GM23338 (cell line): ENCODE measurements at regions not wholly inside any gene's neighbourhood (a gene's known extent, or its start where the extent isn't known, plus 50 kb on each side); places are given as distances from the start of the nearest gene placed in this dataset.

Experiments
- ATAC-seq: fragments of 200-7000 bp; cut with Tn5 transposase; 3 replicates; pipeline ENCODE4 v1.9.1; 2020
- DNase-seq: peaks from one replicate; pipeline ENCODE4 v3.0.0-alpha.2; 2015; ENCODE audit warnings: low spot score
- H2AFZ ChIP-seq: fragments of 200-600 bp; sonication (generic); 2 replicates; pipeline ENCODE4 v1.8.0; 2016; ENCODE audit warnings: antibody characterized with exemption, mild to moderate bottlenecking, moderate library complexity
- H3F3A ChIP-seq: fragments of 200-600 bp; sonication (generic); replicated peaks from 2 replicates; pipeline ENCODE4 v1.8.0; 2017; ENCODE audit warnings: antibody characterized with exemption, mixed run types, low read depth
- H3K27ac ChIP-seq: fragments of 200-600 bp; sonication (generic); 2 replicates; pipeline ENCODE4 v1.6.1; 2016; ENCODE audit warnings: low read depth
- H3K27me3 ChIP-seq: fragments of 200-600 bp; sonication (generic); 2 replicates; pipeline ENCODE4 v1.8.0; 2016; ENCODE audit warnings: mild to moderate bottlenecking, mixed run types, moderate library complexity; ENCODE audit not compliant: insufficient read depth
- H3K36me3 ChIP-seq: fragments of 200-600 bp; sonication (generic); 2 replicates; pipeline ENCODE4 v1.8.0; 2016; ENCODE audit warnings: mild to moderate bottlenecking; ENCODE audit not compliant: insufficient read depth
- H3K4me1 ChIP-seq: fragments of 200-600 bp; sonication (generic); 2 replicates; pipeline ENCODE4 v1.8.0; 2016; ENCODE audit warnings: mild to moderate bottlenecking, moderate library complexity; ENCODE audit not compliant: insufficient read depth
- H3K4me2 ChIP-seq: fragments of 200-600 bp; sonication (generic); 2 replicates; pipeline ENCODE4 v1.7.1; 2017; ENCODE audit warnings: mixed run types
- H3K4me3 ChIP-seq: fragments of 200-600 bp; sonication (generic); 2 replicates; pipeline ENCODE4 v1.6.1; 2016; ENCODE audit warnings: mixed run types
- H3K79me2 ChIP-seq: fragments of 200-600 bp; sonication (generic); replicated peaks from 2 replicates; pipeline ENCODE4 v1.8.0; 2017; ENCODE audit warnings: mild to moderate bottlenecking; ENCODE audit not compliant: insufficient read depth
- H3K9me2 ChIP-seq: fragments of 200-600 bp; sonication (generic); 2 replicates; pipeline ENCODE4 v1.8.0; 2017; ENCODE audit not compliant: insufficient read depth
- H4K20me1 ChIP-seq: fragments of 200-600 bp; sonication (generic); replicated peaks from 2 replicates; pipeline ENCODE4 v1.8.0; 2017; ENCODE audit warnings: mild to moderate bottlenecking; ENCODE audit not compliant: insufficient read depth
- H3K27ac Mint-ChIP-seq: 2 replicates; pipeline ENCODE4 v1.8.0; 2020; ENCODE audit warnings: inconsistent platforms, mild to moderate bottlenecking, moderate library complexity, mixed read lengths
- H3K27me3 Mint-ChIP-seq: 3 replicates; pipeline ENCODE4 v1.8.0; 2022; ENCODE audit warnings: low read depth, mild to moderate bottlenecking, moderate library complexity, mixed read lengths, inconsistent platforms; ENCODE audit not compliant: insufficient read depth, poor library complexity
- H3K36me3 Mint-ChIP-seq: 3 replicates; pipeline ENCODE4 v1.8.0; 2021; ENCODE audit warnings: low read depth, mild to moderate bottlenecking, inconsistent platforms, moderate library complexity, mixed read lengths
- H3K4me1 Mint-ChIP-seq: 3 replicates; pipeline ENCODE4 v1.8.0; 2020; ENCODE audit warnings: mild to moderate bottlenecking, inconsistent platforms, mixed read lengths
- H3K4me3 Mint-ChIP-seq: 3 replicates; pipeline ENCODE4 v1.8.0; 2021; ENCODE audit warnings: moderate library complexity, mild to moderate bottlenecking, inconsistent platforms, mixed read lengths
- H3K9me3 Mint-ChIP-seq: 3 replicates; pipeline ENCODE4 v1.8.0; 2020; ENCODE audit warnings: moderate library complexity, mild to moderate bottlenecking, inconsistent platforms, mixed read lengths
- CREB1 ChIP-seq: fragments of 250-450 bp; sonication (Bioruptor Pico); IDR thresholded peaks from 2 replicates; pipeline ENCODE4 v1.5.0; 2020; ENCODE audit warnings: low read depth, mild to moderate bottlenecking, moderate library complexity
- EZH2 ChIP-seq: fragments of 200-600 bp; sonication (generic); IDR thresholded peaks from one replicate; pipeline ENCODE4 v1.8.0; 2017; ENCODE audit warnings: antibody characterized with exemption, mild to moderate bottlenecking, low read depth; ENCODE audit not compliant: unreplicated experiment
- EZH2phosphoT487 ChIP-seq: fragments of 200-600 bp; sonication (generic); IDR thresholded peaks from one replicate; pipeline ENCODE4 v1.8.1; 2018; ENCODE audit warnings: antibody characterized with exemption; ENCODE audit not compliant: unreplicated experiment
- JUNB ChIP-seq: IDR thresholded peaks from one replicate; pipeline ENCODE4 v1.6.1; 2016; ENCODE audit warnings: antibody characterized with exemption; ENCODE audit not compliant: unreplicated experiment
- NANOG ChIP-seq: IDR thresholded peaks from 2 replicates; pipeline ENCODE4 v1.6.1; 2016; ENCODE audit warnings: antibody characterized with exemption, borderline replicate concordance
- POLR2AphosphoS5 ChIP-seq: IDR thresholded peaks from 2 replicates; pipeline ENCODE4 v1.6.1; 2016; ENCODE audit warnings: antibody characterized with exemption, low read depth
- STAT1 ChIP-seq: IDR thresholded peaks from one replicate; pipeline ENCODE4 v1.6.1; 2016; ENCODE audit warnings: antibody characterized with exemption; ENCODE audit not compliant: unreplicated experiment
- ZNF114 ChIP-seq: fragments of 250-450 bp; sonication (Bioruptor Pico); IDR thresholded peaks from 2 replicates; pipeline ENCODE4 v1.5.0; 2020; ENCODE audit warnings: mild to moderate bottlenecking, moderate library complexity
- TF ChIP-seq, protein P1 (sequence below): IDR thresholded peaks from 2 replicates; pipeline ENCODE4 v1.6.1; 2016; ENCODE audit warnings: antibody characterized with exemption
- TF ChIP-seq, protein P2 (sequence below): fragments of 250-450 bp; sonication (Bioruptor Pico); IDR thresholded peaks from 2 replicates; pipeline ENCODE4 v1.5.0; 2020; ENCODE audit warnings: mild to moderate bottlenecking, moderate library complexity
- TF ChIP-seq, protein P3 (sequence below), 2 experiments: fragments of 200-600 bp in 1 of 2; sonication (generic) in 1 of 2; conservative IDR thresholded peaks; 2 replicates each; pipeline versions ENCODE4 v1.5.1 to v1.6.1; 2016 to 2017; ENCODE audit warnings: antibody characterized with exemption in 2 of 2, low read depth in 2 of 2, mild to moderate bottlenecking in 2 of 2, moderate library complexity in 1 of 2
- TF ChIP-seq, protein P4 (sequence below): IDR thresholded peaks from one replicate; pipeline ENCODE4 v1.6.1; 2018; ENCODE audit warnings: antibody characterized with exemption; ENCODE audit not compliant: unreplicated experiment

DNA sequence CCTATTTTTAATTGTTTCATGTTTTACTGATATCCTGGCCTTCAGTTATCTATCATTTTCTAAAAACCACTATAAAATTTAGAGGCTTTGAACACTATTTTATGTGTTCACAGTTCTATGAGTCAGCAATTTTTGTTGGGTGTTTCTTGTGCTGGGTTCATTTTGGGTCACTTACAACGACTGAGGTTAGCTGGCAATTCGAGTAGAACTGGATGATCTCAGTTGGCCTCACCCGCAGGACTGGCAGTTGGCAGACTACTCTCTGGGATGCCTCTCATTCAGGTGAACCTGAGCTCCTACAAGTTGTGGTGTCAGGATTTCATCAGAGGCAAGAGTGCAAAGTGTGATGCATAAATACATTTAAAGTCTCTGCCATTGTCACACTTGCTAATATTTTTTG, 151.0 kb upstream of the PAPPA start:
- TF ChIP-seq EZH2phosphoT487 (no peak), NANOG (no peak), STAT1 (no peak), POLR2AphosphoS5 (no peak), JUNB (no peak), ZNF114 (CRISPR knock-in tag) (no peak), EZH2 (no peak), CREB1 (CRISPR knock-in tag) (no peak)
- TF ChIP-seq, protein P1, sequence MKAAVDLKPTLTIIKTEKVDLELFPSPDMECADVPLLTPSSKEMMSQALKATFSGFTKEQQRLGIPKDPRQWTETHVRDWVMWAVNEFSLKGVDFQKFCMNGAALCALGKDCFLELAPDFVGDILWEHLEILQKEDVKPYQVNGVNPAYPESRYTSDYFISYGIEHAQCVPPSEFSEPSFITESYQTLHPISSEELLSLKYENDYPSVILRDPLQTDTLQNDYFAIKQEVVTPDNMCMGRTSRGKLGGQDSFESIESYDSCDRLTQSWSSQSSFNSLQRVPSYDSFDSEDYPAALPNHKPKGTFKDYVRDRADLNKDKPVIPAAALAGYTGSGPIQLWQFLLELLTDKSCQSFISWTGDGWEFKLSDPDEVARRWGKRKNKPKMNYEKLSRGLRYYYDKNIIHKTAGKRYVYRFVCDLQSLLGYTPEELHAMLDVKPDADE: no peak
- TF ChIP-seq, protein P2, sequence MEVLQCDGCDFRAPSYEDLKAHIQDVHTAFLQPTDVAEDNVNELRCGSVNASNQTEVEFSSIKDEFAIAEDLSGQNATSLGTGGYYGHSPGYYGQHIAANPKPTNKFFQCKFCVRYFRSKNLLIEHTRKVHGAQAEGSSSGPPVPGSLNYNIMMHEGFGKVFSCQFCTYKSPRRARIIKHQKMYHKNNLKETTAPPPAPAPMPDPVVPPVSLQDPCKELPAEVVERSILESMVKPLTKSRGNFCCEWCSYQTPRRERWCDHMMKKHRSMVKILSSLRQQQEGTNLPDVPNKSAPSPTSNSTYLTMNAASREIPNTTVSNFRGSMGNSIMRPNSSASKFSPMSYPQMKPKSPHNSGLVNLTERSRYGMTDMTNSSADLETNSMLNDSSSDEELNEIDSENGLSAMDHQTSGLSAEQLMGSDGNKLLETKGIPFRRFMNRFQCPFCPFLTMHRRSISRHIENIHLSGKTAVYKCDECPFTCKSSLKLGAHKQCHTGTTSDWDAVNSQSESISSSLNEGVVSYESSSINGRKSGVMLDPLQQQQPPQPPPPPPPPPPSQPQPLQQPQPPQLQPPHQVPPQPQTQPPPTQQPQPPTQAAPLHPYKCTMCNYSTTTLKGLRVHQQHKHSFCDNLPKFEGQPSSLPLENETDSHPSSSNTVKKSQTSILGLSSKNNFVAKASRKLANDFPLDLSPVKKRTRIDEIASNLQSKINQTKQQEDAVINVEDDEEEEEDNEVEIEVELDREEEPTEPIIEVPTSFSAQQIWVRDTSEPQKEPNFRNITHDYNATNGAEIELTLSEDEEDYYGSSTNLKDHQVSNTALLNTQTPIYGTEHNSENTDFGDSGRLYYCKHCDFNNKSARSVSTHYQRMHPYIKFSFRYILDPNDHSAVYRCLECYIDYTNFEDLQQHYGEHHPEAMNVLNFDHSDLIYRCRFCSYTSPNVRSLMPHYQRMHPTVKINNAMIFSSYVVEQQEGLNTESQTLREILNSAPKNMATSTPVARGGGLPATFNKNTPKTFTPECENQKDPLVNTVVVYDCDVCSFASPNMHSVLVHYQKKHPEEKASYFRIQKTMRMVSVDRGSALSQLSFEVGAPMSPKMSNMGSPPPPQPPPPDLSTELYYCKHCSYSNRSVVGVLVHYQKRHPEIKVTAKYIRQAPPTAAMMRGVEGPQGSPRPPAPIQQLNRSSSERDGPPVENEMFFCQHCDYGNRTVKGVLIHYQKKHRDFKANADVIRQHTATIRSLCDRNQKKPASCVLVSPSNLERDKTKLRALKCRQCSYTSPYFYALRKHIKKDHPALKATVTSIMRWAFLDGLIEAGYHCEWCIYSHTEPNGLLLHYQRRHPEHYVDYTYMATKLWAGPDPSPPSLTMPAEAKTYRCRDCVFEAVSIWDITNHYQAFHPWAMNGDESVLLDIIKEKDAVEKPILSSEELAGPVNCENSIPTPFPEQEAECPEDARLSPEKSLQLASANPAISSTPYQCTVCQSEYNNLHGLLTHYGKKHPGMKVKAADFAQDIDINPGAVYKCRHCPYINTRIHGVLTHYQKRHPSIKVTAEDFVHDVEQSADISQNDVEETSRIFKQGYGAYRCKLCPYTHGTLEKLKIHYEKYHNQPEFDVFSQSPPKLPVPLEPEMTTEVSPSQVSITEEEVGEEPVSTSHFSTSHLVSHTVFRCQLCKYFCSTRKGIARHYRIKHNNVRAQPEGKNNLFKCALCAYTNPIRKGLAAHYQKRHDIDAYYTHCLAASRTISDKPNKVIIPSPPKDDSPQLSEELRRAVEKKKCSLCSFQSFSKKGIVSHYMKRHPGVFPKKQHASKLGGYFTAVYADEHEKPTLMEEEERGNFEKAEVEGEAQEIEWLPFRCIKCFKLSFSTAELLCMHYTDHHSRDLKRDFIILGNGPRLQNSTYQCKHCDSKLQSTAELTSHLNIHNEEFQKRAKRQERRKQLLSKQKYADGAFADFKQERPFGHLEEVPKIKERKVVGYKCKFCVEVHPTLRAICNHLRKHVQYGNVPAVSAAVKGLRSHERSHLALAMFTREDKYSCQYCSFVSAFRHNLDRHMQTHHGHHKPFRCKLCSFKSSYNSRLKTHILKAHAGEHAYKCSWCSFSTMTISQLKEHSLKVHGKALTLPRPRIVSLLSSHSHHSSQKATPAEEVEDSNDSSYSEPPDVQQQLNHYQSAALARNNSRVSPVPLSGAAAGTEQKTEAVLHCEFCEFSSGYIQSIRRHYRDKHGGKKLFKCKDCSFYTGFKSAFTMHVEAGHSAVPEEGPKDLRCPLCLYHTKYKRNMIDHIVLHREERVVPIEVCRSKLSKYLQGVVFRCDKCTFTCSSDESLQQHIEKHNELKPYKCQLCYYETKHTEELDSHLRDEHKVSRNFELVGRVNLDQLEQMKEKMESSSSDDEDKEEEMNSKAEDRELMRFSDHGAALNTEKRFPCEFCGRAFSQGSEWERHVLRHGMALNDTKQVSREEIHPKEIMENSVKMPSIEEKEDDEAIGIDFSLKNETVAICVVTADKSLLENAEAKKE (CRISPR knock-in tag): no peak
- TF ChIP-seq, protein P3, sequence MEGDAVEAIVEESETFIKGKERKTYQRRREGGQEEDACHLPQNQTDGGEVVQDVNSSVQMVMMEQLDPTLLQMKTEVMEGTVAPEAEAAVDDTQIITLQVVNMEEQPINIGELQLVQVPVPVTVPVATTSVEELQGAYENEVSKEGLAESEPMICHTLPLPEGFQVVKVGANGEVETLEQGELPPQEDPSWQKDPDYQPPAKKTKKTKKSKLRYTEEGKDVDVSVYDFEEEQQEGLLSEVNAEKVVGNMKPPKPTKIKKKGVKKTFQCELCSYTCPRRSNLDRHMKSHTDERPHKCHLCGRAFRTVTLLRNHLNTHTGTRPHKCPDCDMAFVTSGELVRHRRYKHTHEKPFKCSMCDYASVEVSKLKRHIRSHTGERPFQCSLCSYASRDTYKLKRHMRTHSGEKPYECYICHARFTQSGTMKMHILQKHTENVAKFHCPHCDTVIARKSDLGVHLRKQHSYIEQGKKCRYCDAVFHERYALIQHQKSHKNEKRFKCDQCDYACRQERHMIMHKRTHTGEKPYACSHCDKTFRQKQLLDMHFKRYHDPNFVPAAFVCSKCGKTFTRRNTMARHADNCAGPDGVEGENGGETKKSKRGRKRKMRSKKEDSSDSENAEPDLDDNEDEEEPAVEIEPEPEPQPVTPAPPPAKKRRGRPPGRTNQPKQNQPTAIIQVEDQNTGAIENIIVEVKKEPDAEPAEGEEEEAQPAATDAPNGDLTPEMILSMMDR (conservative IDR thresholded peaks at IDR 0.05; ENCODE audit: low read depth in 2 of 2): no peak
- TF ChIP-seq, protein P4, sequence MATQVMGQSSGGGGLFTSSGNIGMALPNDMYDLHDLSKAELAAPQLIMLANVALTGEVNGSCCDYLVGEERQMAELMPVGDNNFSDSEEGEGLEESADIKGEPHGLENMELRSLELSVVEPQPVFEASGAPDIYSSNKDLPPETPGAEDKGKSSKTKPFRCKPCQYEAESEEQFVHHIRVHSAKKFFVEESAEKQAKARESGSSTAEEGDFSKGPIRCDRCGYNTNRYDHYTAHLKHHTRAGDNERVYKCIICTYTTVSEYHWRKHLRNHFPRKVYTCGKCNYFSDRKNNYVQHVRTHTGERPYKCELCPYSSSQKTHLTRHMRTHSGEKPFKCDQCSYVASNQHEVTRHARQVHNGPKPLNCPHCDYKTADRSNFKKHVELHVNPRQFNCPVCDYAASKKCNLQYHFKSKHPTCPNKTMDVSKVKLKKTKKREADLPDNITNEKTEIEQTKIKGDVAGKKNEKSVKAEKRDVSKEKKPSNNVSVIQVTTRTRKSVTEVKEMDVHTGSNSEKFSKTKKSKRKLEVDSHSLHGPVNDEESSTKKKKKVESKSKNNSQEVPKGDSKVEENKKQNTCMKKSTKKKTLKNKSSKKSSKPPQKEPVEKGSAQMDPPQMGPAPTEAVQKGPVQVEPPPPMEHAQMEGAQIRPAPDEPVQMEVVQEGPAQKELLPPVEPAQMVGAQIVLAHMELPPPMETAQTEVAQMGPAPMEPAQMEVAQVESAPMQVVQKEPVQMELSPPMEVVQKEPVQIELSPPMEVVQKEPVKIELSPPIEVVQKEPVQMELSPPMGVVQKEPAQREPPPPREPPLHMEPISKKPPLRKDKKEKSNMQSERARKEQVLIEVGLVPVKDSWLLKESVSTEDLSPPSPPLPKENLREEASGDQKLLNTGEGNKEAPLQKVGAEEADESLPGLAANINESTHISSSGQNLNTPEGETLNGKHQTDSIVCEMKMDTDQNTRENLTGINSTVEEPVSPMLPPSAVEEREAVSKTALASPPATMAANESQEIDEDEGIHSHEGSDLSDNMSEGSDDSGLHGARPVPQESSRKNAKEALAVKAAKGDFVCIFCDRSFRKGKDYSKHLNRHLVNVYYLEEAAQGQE: no peak
- no peak overlapping the region for H3K4me2 ChIP-seq
- H3K36me3 ChIP-seq: no peaks in the 10 kb centered on the region
- H3K9me2 ChIP-seq: peaks cover 3% of the 10 kb centered on the region; the same call in 1 of the 2 replicates
- Mint-ChIP-seq H3K4me1 (no peaks in the 10 kb centered on the region), H3K9me3 (no peaks in the 10 kb centered on the region), H3K36me3 (no peaks in the 10 kb centered on the region), H3K27me3 (no peaks in the 10 kb centered on the region), H3K27ac (no peak overlapping the region), H3K4me3 (no peak overlapping the region)
- H3K4me3 ChIP-seq: no peak overlapping the region
- no peaks in the 10 kb centered on the region for H4K20me1 ChIP-seq
- ATAC-seq: no peak
- no peak overlapping the region for H3K27ac ChIP-seq
- H2AFZ ChIP-seq: no peak overlapping the region
- H3K79me2 ChIP-seq: no peaks in the 10 kb centered on the region
- no peaks in the 10 kb centered on the region for H3K4me1 ChIP-seq
- H3K27me3 ChIP-seq: no peaks in the 10 kb centered on the region
- H3F3A ChIP-seq: no peaks in the 10 kb centered on the region
- DNase-seq: no peak
